ENCODE measurements at regions not wholly inside any gene's neighbourhood (a gene's known extent, or its start where the extent isn't known, plus 50 kb on each side); places are given as distances from the start of the nearest gene placed in this dataset.
"Not testable (repeated sequence)": the region's sequence is repeated elsewhere in the genome, so short reads cannot be mapped to it uniquely, and the experiment has no call there.

- Histone ChIP-seq H3K79me2 (ENCODE audit: insufficient read depth) (no peaks in the 10 kb centered on the region), H3K4me3 (ENCODE audit: low read depth in 2 of 2, low read length in 1 of 2) (no peak overlapping the region), H3K4me2 (no peak overlapping the region), H3K36me3 (replicated peaks in 1 of 2; ENCODE audit: control insufficient read depth in 1 of 2, insufficient read depth in 2 of 2, low read length in 1 of 2) (no peaks in the 10 kb centered on the region), H3K27ac (ENCODE audit: low read depth in 2 of 2, low read length in 1 of 2) (no peak overlapping the region), H3K27me3 (ENCODE audit: insufficient read depth) (no peaks in the 10 kb centered on the region), H3K4me1 (ENCODE audit: control insufficient read depth in 1 of 2, insufficient read depth in 2 of 2, low read depth in 1 of 2, low read length in 1 of 2) (no peaks in the 10 kb centered on the region), H3K9me3 (no peaks in the 10 kb centered on the region), H2AFZ (ENCODE audit: low read depth) (no peak overlapping the region), H3K9ac (no peak overlapping the region), H3K9me2 (no peaks in the 10 kb centered on the region), H4K20me1 (ENCODE audit: insufficient read depth) (no peaks in the 10 kb centered on the region), H3F3A (replicated peaks; ENCODE audit: insufficient read depth) (no peaks in the 10 kb centered on the region)
- CTCF ChIA-PET: interaction anchor here (0.9 kb wide), 1 partner anchor 63 kb away, joined by 4 read pairs; no protein-coding TSS in a partner anchor
- POLR2A ChIA-PET: no interaction called here
- TF ChIP-seq CHD2 (IDR thresholded peaks at IDR 0.05; ENCODE audit: low read length, partially characterized antibody): no peak
- 87% methylated on average over 12 of the region's 14 CpGs for WGBS (ENCODE audit: low lambda C conversion rate)
- DNase-seq: no peak
Observed at GRCh38 chr2:238722181-238722580, 125.7 kb upstream of the TWIST2 start.

DNA sequence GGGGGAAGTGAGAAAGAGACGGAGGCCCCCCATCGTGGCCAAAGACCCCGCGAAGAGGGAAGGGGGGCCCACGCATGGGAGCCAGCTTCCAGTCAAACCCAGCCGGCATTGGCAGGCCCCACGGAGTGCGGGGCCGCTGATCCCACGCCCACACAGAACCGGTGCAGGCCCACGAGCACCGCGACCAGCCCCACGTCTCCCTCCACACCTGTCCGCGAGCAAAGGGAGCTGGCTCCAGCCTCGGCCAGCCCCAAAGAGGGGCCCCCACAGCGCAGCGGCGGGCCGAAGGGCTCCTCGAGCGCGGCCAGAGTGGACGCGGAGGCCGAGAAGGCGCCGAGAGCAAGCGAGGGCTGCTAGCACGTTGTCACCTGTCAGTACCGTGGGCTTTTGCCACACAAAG is 125.0 kb upstream of the TWIST2 start:
- WGBS (ENCODE audit: low lambda C conversion rate): 88% methylated on average over 32 of the region's 33 CpGs
- Histone ChIP-seq H3K4me1 (ENCODE audit: control insufficient read depth in 1 of 2, insufficient read depth in 2 of 2, low read depth in 1 of 2, low read length in 1 of 2) (no peaks in the 10 kb centered on the region), H3K4me3 (ENCODE audit: low read depth in 2 of 2, low read length in 1 of 2) (no peak overlapping the region), H3K9me3 (no peaks in the 10 kb centered on the region), H3K79me2 (ENCODE audit: insufficient read depth) (no peaks in the 10 kb centered on the region), H3K9me2 (no peaks in the 10 kb centered on the region), H3F3A (replicated peaks; ENCODE audit: insufficient read depth) (peaks cover under 1% of the 10 kb centered on the region), H3K27ac (ENCODE audit: low read depth in 2 of 2, low read length in 1 of 2) (no peak overlapping the region), H3K27me3 (ENCODE audit: insufficient read depth) (no peaks in the 10 kb centered on the region), H4K20me1 (ENCODE audit: insufficient read depth) (no peaks in the 10 kb centered on the region), H3K36me3 (replicated peaks in 1 of 2; ENCODE audit: control insufficient read depth in 1 of 2, insufficient read depth in 2 of 2, low read length in 1 of 2) (no peaks in the 10 kb centered on the region), H3K9ac (no peak overlapping the region), H3K4me2 (no peak overlapping the region), H2AFZ (ENCODE audit: low read depth) (no peak overlapping the region)
- no peak for TF ChIP-seq JUND (IDR thresholded peaks at IDR 0.05)
- TF ChIP-seq GABPA (IDR thresholded peaks at IDR 0.05; ENCODE audit: low read depth): no peak
- no peak for TF ChIP-seq MXI1 (IDR thresholded peaks at IDR 0.05; ENCODE audit: low read depth, low read length)
- no peak for TF ChIP-seq RXRA (IDR thresholded peaks at IDR 0.05; ENCODE audit: borderline replicate concordance, low read depth)
- no peak for TF ChIP-seq ELF1 (IDR thresholded peaks at IDR 0.05)
- no peak for TF ChIP-seq RFX5 (IDR thresholded peaks at IDR 0.05; ENCODE audit: low read length)
- no peak for TF ChIP-seq FOXJ3 (CRISPR knock-in tag; IDR thresholded peaks at IDR 0.05)
- TF ChIP-seq, protein P1, sequence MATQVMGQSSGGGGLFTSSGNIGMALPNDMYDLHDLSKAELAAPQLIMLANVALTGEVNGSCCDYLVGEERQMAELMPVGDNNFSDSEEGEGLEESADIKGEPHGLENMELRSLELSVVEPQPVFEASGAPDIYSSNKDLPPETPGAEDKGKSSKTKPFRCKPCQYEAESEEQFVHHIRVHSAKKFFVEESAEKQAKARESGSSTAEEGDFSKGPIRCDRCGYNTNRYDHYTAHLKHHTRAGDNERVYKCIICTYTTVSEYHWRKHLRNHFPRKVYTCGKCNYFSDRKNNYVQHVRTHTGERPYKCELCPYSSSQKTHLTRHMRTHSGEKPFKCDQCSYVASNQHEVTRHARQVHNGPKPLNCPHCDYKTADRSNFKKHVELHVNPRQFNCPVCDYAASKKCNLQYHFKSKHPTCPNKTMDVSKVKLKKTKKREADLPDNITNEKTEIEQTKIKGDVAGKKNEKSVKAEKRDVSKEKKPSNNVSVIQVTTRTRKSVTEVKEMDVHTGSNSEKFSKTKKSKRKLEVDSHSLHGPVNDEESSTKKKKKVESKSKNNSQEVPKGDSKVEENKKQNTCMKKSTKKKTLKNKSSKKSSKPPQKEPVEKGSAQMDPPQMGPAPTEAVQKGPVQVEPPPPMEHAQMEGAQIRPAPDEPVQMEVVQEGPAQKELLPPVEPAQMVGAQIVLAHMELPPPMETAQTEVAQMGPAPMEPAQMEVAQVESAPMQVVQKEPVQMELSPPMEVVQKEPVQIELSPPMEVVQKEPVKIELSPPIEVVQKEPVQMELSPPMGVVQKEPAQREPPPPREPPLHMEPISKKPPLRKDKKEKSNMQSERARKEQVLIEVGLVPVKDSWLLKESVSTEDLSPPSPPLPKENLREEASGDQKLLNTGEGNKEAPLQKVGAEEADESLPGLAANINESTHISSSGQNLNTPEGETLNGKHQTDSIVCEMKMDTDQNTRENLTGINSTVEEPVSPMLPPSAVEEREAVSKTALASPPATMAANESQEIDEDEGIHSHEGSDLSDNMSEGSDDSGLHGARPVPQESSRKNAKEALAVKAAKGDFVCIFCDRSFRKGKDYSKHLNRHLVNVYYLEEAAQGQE (IDR thresholded peaks at IDR 0.05; ENCODE audit: low read depth, low read length): no peak
- no peak for DNase-seq
- CTCF ChIA-PET: interaction anchor here (0.9 kb wide), 1 partner anchor 63 kb away, joined by 4 read pairs; no protein-coding TSS in a partner anchor
- POLR2A ChIA-PET: no interaction called here

DNA sequence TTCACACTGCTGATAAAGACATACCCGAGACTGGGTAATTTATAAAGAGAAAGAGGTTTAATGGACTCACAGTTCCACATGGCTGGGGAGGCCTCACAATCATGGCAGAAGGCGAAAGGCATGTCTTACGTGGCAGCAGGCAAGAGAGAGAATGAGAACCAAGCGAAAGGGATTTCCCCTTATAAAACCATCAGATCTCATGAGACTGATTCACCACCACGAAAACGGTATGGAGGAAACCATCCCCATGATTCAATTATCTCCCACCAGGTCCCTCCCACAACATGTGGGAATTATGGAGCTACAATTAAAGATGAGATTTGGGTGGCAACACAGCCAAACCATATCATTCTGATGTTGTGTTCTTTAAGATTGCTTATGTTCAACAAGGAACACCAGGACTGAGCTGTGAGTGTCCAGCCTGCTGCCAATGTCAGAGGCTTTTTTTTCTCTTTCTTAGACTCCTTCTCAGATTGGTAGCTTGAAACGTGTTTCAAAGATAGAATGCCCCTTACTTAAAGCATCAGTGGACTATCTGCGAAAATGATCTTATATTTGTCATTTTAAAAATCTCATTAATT is 124.1 kb upstream of the TWIST2 start:
- POLR2A ChIA-PET; H4K20me1 ChIP-seq (ENCODE audit: insufficient read depth); H3K4me3 ChIP-seq (ENCODE audit: low read depth in 2 of 2, low read length in 1 of 2); H3K9me2 ChIP-seq; H3K4me1 ChIP-seq (ENCODE audit: control insufficient read depth in 1 of 2, insufficient read depth in 2 of 2, low read depth in 1 of 2, low read length in 1 of 2); CTCF ChIA-PET; H3K9me3 ChIP-seq; H3K9ac ChIP-seq; H3K27me3 ChIP-seq (ENCODE audit: insufficient read depth); H3K4me2 ChIP-seq; H3K36me3 ChIP-seq (replicated peaks in 1 of 2; ENCODE audit: control insufficient read depth in 1 of 2, insufficient read depth in 2 of 2, low read length in 1 of 2); H3K79me2 ChIP-seq (ENCODE audit: insufficient read depth); H2AFZ ChIP-seq (ENCODE audit: low read depth); H3K27ac ChIP-seq (ENCODE audit: low read depth in 2 of 2, low read length in 1 of 2); DNase-seq: not testable (repeated sequence)
- WGBS (ENCODE audit: low lambda C conversion rate): 50% methylated on average over 8 of the region's 8 CpGs
- H3F3A ChIP-seq (replicated peaks; ENCODE audit: insufficient read depth): peaks cover 10% of the 10 kb centered on the region

Measured in SK-N-SH (cell line).